ENCODE measurements at regions not wholly inside any gene's neighbourhood (a gene's known extent, or its start where the extent isn't known, plus 50 kb on each side); places are given as distances from the start of the nearest gene placed in this dataset.

DNA sequence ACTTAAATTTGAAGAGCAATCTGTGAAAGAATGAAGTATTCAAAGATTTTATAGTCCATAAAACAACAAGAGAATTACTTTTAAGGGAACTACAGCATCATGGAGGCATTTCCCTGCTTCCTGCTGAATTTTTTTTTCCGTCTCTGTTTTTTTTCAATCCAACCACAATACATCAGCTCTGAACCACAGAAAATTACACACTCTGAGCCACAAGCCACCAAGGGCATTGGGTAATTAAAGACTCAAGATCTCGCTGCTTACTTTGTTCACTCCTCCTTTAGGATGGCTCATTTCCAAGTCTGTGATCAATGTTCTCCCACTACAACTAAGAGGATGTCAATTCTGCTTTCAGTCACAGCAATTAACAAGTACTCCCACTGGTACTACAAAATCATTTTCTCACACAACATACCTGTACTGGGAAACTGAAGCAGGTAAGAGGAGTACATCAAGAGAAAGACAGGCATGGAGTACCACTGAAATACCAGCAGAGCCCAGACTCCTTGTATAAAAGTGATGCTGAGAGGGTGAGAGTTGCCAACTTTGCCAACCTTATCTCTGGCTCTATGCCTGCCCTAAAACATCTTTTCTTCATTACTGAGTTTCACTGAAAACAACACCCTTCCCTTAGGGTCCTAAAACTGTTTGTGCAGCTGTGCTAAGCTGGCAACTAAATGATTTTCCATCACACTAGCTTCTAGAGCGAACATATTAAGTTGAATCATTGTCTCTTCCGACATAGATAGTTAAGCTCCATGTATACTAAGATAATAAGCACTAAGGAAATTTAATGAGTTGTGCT is 105.8 kb upstream of the MAGEB18 start:
- TF ChIP-seq FOXM1 (IDR thresholded peaks at IDR 0.05; ENCODE audit: borderline replicate concordance): no peak
- TF ChIP-seq TARDBP (IDR thresholded peaks at IDR 0.05): no peak
- TF ChIP-seq HDGF (IDR thresholded peaks at IDR 0.05; ENCODE audit: borderline replicate concordance): no peak
- TF ChIP-seq, protein P1, sequence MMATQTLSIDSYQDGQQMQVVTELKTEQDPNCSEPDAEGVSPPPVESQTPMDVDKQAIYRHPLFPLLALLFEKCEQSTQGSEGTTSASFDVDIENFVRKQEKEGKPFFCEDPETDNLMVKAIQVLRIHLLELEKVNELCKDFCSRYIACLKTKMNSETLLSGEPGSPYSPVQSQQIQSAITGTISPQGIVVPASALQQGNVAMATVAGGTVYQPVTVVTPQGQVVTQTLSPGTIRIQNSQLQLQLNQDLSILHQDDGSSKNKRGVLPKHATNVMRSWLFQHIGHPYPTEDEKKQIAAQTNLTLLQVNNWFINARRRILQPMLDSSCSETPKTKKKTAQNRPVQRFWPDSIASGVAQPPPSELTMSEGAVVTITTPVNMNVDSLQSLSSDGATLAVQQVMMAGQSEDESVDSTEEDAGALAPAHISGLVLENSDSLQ (IDR thresholded peaks at IDR 0.05): no peak
- no peak for TF ChIP-seq ZNF384 (IDR thresholded peaks at IDR 0.05)
- no peak for TF ChIP-seq FOXA1 (IDR thresholded peaks at IDR 0.05)
- TF ChIP-seq BHLHE40 (IDR thresholded peaks at IDR 0.05; ENCODE audit: borderline replicate concordance): no peak

Data from HEK293T (cell line).